ENCODE measurements at regions not wholly inside any gene's neighbourhood (a gene's known extent, or its start where the extent isn't known, plus 50 kb on each side); places are given as distances from the start of the nearest gene placed in this dataset.

GRCh38 chr9:13047827-13048587 lies 231.5 kb downstream of the MPDZ start:
- H3K4me2 ChIP-seq (ENCODE audit: low read depth, low read length), result no peak overlapping the region
- H3K4me1 ChIP-seq (ENCODE audit: low read length), result no peaks in the 10 kb centered on the region
- H2AFZ ChIP-seq (ENCODE audit: low read length), result no peak overlapping the region
- H3K9me2 ChIP-seq (replicated peaks; ENCODE audit: insufficient read depth, low read length), result no peaks in the 10 kb centered on the region
- no peak overlapping the region for H3K9ac ChIP-seq (ENCODE audit: low read length)
- no peaks in the 10 kb centered on the region for H3F3A ChIP-seq (ENCODE audit: insufficient read depth, low read length)
- H3K9me3 ChIP-seq (replicated peaks; ENCODE audit: insufficient read depth, low read length), result no peaks in the 10 kb centered on the region
- H4K20me1 ChIP-seq (ENCODE audit: insufficient read depth, low read length), result no peaks in the 10 kb centered on the region
- H3K27ac ChIP-seq (ENCODE audit: low read length), result no peak overlapping the region
- DNase-seq, result no peak
- no peaks in the 10 kb centered on the region for H3K79me2 ChIP-seq (ENCODE audit: low read length)
- no peaks in the 10 kb centered on the region for H3K36me3 ChIP-seq (replicated peaks; ENCODE audit: insufficient read depth, low read length)
- TF ChIP-seq CTCF (IDR thresholded peaks at IDR 0.05; ENCODE audit: low read length) (no peak), EZH2phosphoT487 (IDR thresholded peaks at IDR 0.05; ENCODE audit: low read length) (no peak), EZH2 (optimal IDR thresholded peaks at IDR 0.05; ENCODE audit: low read depth, low read length) (no peak)
- H3K4me3 ChIP-seq (ENCODE audit: low read length), result no peak overlapping the region
- H3K27me3 ChIP-seq (replicated peaks; ENCODE audit: insufficient read depth, low read length), result no peaks in the 10 kb centered on the region

- Histone ChIP-seq H3F3A (ENCODE audit: insufficient read depth, low read length) (no peaks in the 10 kb centered on the region), H3K9me3 (replicated peaks; ENCODE audit: insufficient read depth, low read length) (no peaks in the 10 kb centered on the region), H3K79me2 (ENCODE audit: low read length) (no peaks in the 10 kb centered on the region), H3K9ac (ENCODE audit: low read length) (no peak overlapping the region), H3K4me3 (ENCODE audit: low read length) (no peak overlapping the region), H3K36me3 (replicated peaks; ENCODE audit: insufficient read depth, low read length) (no peaks in the 10 kb centered on the region), H2AFZ (ENCODE audit: low read length) (no peak overlapping the region), H4K20me1 (ENCODE audit: insufficient read depth, low read length) (no peaks in the 10 kb centered on the region), H3K27ac (ENCODE audit: low read length) (no peak overlapping the region), H3K4me2 (ENCODE audit: low read depth, low read length) (no peak overlapping the region), H3K4me1 (ENCODE audit: low read length) (no peaks in the 10 kb centered on the region), H3K27me3 (replicated peaks; ENCODE audit: insufficient read depth, low read length) (no peaks in the 10 kb centered on the region), H3K9me2 (replicated peaks; ENCODE audit: insufficient read depth, low read length) (no peaks in the 10 kb centered on the region)
- no peak for TF ChIP-seq EZH2 (optimal IDR thresholded peaks at IDR 0.05; ENCODE audit: low read depth, low read length)
- no peak for TF ChIP-seq EZH2phosphoT487 (IDR thresholded peaks at IDR 0.05; ENCODE audit: low read length)
- TF ChIP-seq CTCF (IDR thresholded peaks at IDR 0.05; ENCODE audit: low read length), result no peak
- no peak for DNase-seq
These were observed 230.3 kb downstream of the MPDZ start for GRCh38 chr9:13049223-13049622.

GRCh38 chr9:13053504-13053903 lies 226.0 kb downstream of the MPDZ start:
- no peak overlapping the region for H3K9ac ChIP-seq (ENCODE audit: low read length)
- no peaks in the 10 kb centered on the region for H3K79me2 ChIP-seq (ENCODE audit: low read length)
- H4K20me1 ChIP-seq (ENCODE audit: insufficient read depth, low read length), result no peaks in the 10 kb centered on the region
- no peak overlapping the region for H2AFZ ChIP-seq (ENCODE audit: low read length)
- H3K36me3 ChIP-seq (replicated peaks; ENCODE audit: insufficient read depth, low read length), result no peaks in the 10 kb centered on the region
- no peak for TF ChIP-seq EZH2phosphoT487 (IDR thresholded peaks at IDR 0.05; ENCODE audit: low read length)
- no peak for TF ChIP-seq CTCF (IDR thresholded peaks at IDR 0.05; ENCODE audit: low read length)
- TF ChIP-seq EZH2 (optimal IDR thresholded peaks at IDR 0.05; ENCODE audit: low read depth, low read length), result no peak
- no peak for DNase-seq
- no peaks in the 10 kb centered on the region for H3K4me1 ChIP-seq (ENCODE audit: low read length)
- no peaks in the 10 kb centered on the region for H3K9me3 ChIP-seq (replicated peaks; ENCODE audit: insufficient read depth, low read length)
- no peak overlapping the region for H3K4me3 ChIP-seq (ENCODE audit: low read length)
- no peak overlapping the region for H3K4me2 ChIP-seq (ENCODE audit: low read depth, low read length)
- no peaks in the 10 kb centered on the region for H3K9me2 ChIP-seq (replicated peaks; ENCODE audit: insufficient read depth, low read length)
- H3K27me3 ChIP-seq (replicated peaks; ENCODE audit: insufficient read depth, low read length), result no peaks in the 10 kb centered on the region
- H3F3A ChIP-seq (ENCODE audit: insufficient read depth, low read length), result no peaks in the 10 kb centered on the region
- H3K27ac ChIP-seq (ENCODE audit: low read length), result no peak overlapping the region
